Activated naive CD4-positive, alpha-beta T cell treated with Interleukin-2 at 50 U/mL for 16 hours (primary cell): ENCODE measurements at regions not wholly inside any gene's neighbourhood (a gene's known extent, or its start where the extent isn't known, plus 50 kb on each side); places are given as distances from the start of the nearest gene placed in this dataset.
"Not testable (repeated sequence)": the region's sequence is repeated elsewhere in the genome, so short reads cannot be mapped to it uniquely, and the experiment has no call there.

Source experiments
- DNase-seq: peaks from one replicate; pipeline ENCODE4 v3.0.0-alpha.2; 2020

- no peak for DNase-seq
Measured at GRCh38 chr15:95734422-95735316, 595.8 kb upstream of the NR2F2 start.

- DNase-seq: no peak
Measured at GRCh38 chr15:95737060-95737459, 593.4 kb upstream of the NR2F2 start.

- DNase-seq: no peak
Measured at GRCh38 chr15:95739131-95739530, 591.4 kb upstream of the NR2F2 start.

GRCh38 chr15:95741830-95742229 lies 588.7 kb upstream of the NR2F2 start:
- DNase-seq: no peak

GRCh38 chr15:95742256-95742655 lies 588.2 kb upstream of the NR2F2 start:
- no peak for DNase-seq

- DNase-seq: no peak
Measured at GRCh38 chr15:95742836-95743235, 587.7 kb upstream of the NR2F2 start.

- no peak for DNase-seq
Measured at GRCh38 chr15:95757171-95757570, 573.3 kb upstream of the NR2F2 start.

- no peak for DNase-seq
Measured at GRCh38 chr15:95758451-95758850, 572.0 kb upstream of the NR2F2 start.

- DNase-seq: no peak
Measured at GRCh38 chr15:95758851-95759250, 571.6 kb upstream of the NR2F2 start.

- DNase-seq: no peak
Measured at GRCh38 chr15:95760508-95760907, 570.0 kb upstream of the NR2F2 start.

- DNase-seq: no peak
Measured at GRCh38 chr15:95761501-95762165, 568.9 kb upstream of the NR2F2 start.

GRCh38 chr15:95763426-95763825 lies 567.1 kb upstream of the NR2F2 start:
- no peak for DNase-seq

- DNase-seq: no peak
Measured at GRCh38 chr15:95765161-95765560, 565.3 kb upstream of the NR2F2 start.

GRCh38 chr15:95770196-95770595 lies 560.3 kb upstream of the NR2F2 start:
- no peak for DNase-seq

GRCh38 chr15:95772982-95773381 lies 557.5 kb upstream of the NR2F2 start:
- DNase-seq: no peak

- no peak for DNase-seq
Measured at GRCh38 chr15:95784508-95784907, 546.0 kb upstream of the NR2F2 start.

- not testable (repeated sequence) for DNase-seq
Measured at GRCh38 chr15:95785276-95785675, 545.2 kb upstream of the NR2F2 start.

- DNase-seq: no peak
Measured at GRCh38 chr15:95793231-95793630, 537.3 kb upstream of the NR2F2 start.

GRCh38 chr15:95795386-95795785 lies 535.1 kb upstream of the NR2F2 start:
- DNase-seq: no peak

- DNase-seq: no peak
Measured at GRCh38 chr15:95799286-95800200, 531.0 kb upstream of the NR2F2 start.

- no peak for DNase-seq
Measured at GRCh38 chr15:95804484-95804883, 526.0 kb upstream of the NR2F2 start.

- no peak for DNase-seq
Measured at GRCh38 chr15:95812491-95812890, 518.0 kb upstream of the NR2F2 start.

- DNase-seq: no peak
Measured at GRCh38 chr15:95814908-95815307, 515.6 kb upstream of the NR2F2 start.
